ENCODE measurements at regions not wholly inside any gene's neighbourhood (a gene's known extent, or its start where the extent isn't known, plus 50 kb on each side); places are given as distances from the start of the nearest gene placed in this dataset.
A peak's percentile ranks its signal among the peaks of the same experiment; 100 is the strongest.
"Not testable (repeated sequence)": the region's sequence is repeated elsewhere in the genome, so short reads cannot be mapped to it uniquely, and the experiment has no call there.

GRCh38 chr7:46932676-46933424 lies 649.1 kb downstream of the TNS3 start:
- peak; percentile 97 for DNase-seq (ENCODE audit: low read depth)
- H3K27me3 ChIP-seq (replicated peaks; ENCODE audit: control insufficient read depth, insufficient read depth, low read length) = no peaks in the 10 kb centered on the region
- peak overlapping the region; percentile 82 for H3K9ac ChIP-seq (ENCODE audit: low read length)
- no peaks in the 10 kb centered on the region for H3K36me3 ChIP-seq (ENCODE audit: control insufficient read depth, insufficient read depth, low read length, severe bottlenecking)
- no peaks in the 10 kb centered on the region for H3K9me3 ChIP-seq (ENCODE audit: control insufficient read depth, low read length)
- H3K4me1 ChIP-seq (ENCODE audit: control insufficient read depth, insufficient read depth, low read length) = peaks cover 41% of the 10 kb centered on the region
- H3K4me3 ChIP-seq (ENCODE audit: low read length) = peak overlapping the region; percentile 55

- no peak for DNase-seq (ENCODE audit: low read depth)
- H3K9me3 ChIP-seq (ENCODE audit: control insufficient read depth, low read length) = no peaks in the 10 kb centered on the region
- no peaks in the 10 kb centered on the region for H3K27me3 ChIP-seq (replicated peaks; ENCODE audit: control insufficient read depth, insufficient read depth, low read length)
- H3K9ac ChIP-seq (ENCODE audit: low read length) = peak overlapping the region; percentile 82
- H3K36me3 ChIP-seq (ENCODE audit: control insufficient read depth, insufficient read depth, low read length, severe bottlenecking) = no peaks in the 10 kb centered on the region
- peaks cover 41% of the 10 kb centered on the region for H3K4me1 ChIP-seq (ENCODE audit: control insufficient read depth, insufficient read depth, low read length)
- H3K4me3 ChIP-seq (ENCODE audit: low read length) = no peak overlapping the region
Observed at GRCh38 chr7:46932306-46932675, 649.6 kb downstream of the TNS3 start.

- Histone ChIP-seq H3K36me3 (ENCODE audit: control insufficient read depth, insufficient read depth, low read length, severe bottlenecking) (no peaks in the 10 kb centered on the region), H3K9ac (ENCODE audit: low read length) (no peak overlapping the region), H3K9me3 (ENCODE audit: control insufficient read depth, low read length) (no peaks in the 10 kb centered on the region), H3K4me1 (ENCODE audit: control insufficient read depth, insufficient read depth, low read length) (peaks cover 41% of the 10 kb centered on the region), H3K4me3 (ENCODE audit: low read length) (no peak overlapping the region), H3K27me3 (replicated peaks; ENCODE audit: control insufficient read depth, insufficient read depth, low read length) (no peaks in the 10 kb centered on the region)
- DNase-seq (ENCODE audit: low read depth) = peak; percentile 95
Observed at GRCh38 chr7:46930366-46930765, 651.5 kb downstream of the TNS3 start.

- Histone ChIP-seq H3K9me3 (ENCODE audit: control insufficient read depth, low read length) (no peaks in the 10 kb centered on the region), H3K4me3 (ENCODE audit: low read length) (no peak overlapping the region), H3K9ac (ENCODE audit: low read length) (no peak overlapping the region), H3K36me3 (ENCODE audit: control insufficient read depth, insufficient read depth, low read length, severe bottlenecking) (no peaks in the 10 kb centered on the region), H3K4me1 (ENCODE audit: control insufficient read depth, insufficient read depth, low read length) (peaks cover 37% of the 10 kb centered on the region), H3K27me3 (replicated peaks; ENCODE audit: control insufficient read depth, insufficient read depth, low read length) (no peaks in the 10 kb centered on the region)
- peak; percentile 29 for DNase-seq (ENCODE audit: low read depth)
Observed at GRCh38 chr7:46929359-46929758, 652.6 kb downstream of the TNS3 start.

GRCh38 chr7:46928719-46929118 lies 653.2 kb downstream of the TNS3 start:
- Histone ChIP-seq H3K27me3 (replicated peaks; ENCODE audit: control insufficient read depth, insufficient read depth, low read length) (no peaks in the 10 kb centered on the region), H3K4me1 (ENCODE audit: control insufficient read depth, insufficient read depth, low read length) (peaks cover 31% of the 10 kb centered on the region), H3K4me3 (ENCODE audit: low read length) (no peak overlapping the region), H3K9ac (ENCODE audit: low read length) (no peak overlapping the region), H3K36me3 (ENCODE audit: control insufficient read depth, insufficient read depth, low read length, severe bottlenecking) (no peaks in the 10 kb centered on the region), H3K9me3 (ENCODE audit: control insufficient read depth, low read length) (no peaks in the 10 kb centered on the region)
- no peak for DNase-seq (ENCODE audit: low read depth)

GRCh38 chr7:46927131-46927810 lies 654.6 kb downstream of the TNS3 start:
- H3K4me3 ChIP-seq (ENCODE audit: low read length) = no peak overlapping the region
- H3K27me3 ChIP-seq (replicated peaks; ENCODE audit: control insufficient read depth, insufficient read depth, low read length) = no peaks in the 10 kb centered on the region
- no peak for DNase-seq (ENCODE audit: low read depth)
- no peak overlapping the region for H3K9ac ChIP-seq (ENCODE audit: low read length)
- no peaks in the 10 kb centered on the region for H3K36me3 ChIP-seq (ENCODE audit: control insufficient read depth, insufficient read depth, low read length, severe bottlenecking)
- peaks cover 18% of the 10 kb centered on the region for H3K4me1 ChIP-seq (ENCODE audit: control insufficient read depth, insufficient read depth, low read length)
- H3K9me3 ChIP-seq (ENCODE audit: control insufficient read depth, low read length) = no peaks in the 10 kb centered on the region

- H3K4me1 ChIP-seq (ENCODE audit: control insufficient read depth, insufficient read depth, low read length) = no peaks in the 10 kb centered on the region
- peak; percentile 43 for DNase-seq (ENCODE audit: low read depth)
Observed at GRCh38 chr7:46916581-46916980, 665.3 kb downstream of the TNS3 start.

GRCh38 chr7:46912692-46913091 lies 669.2 kb downstream of the TNS3 start:
- no peak overlapping the region for H3K9ac ChIP-seq (ENCODE audit: low read length)
- DNase-seq (ENCODE audit: low read depth) = no peak

More at GRCh38 chr7:46916581-46916980, 665.3 kb downstream of the TNS3 start:
- H3K9ac ChIP-seq (ENCODE audit: low read length) = no peak overlapping the region
- no peaks in the 10 kb centered on the region for H3K9me3 ChIP-seq (ENCODE audit: control insufficient read depth, low read length)
- no peaks in the 10 kb centered on the region for H3K27me3 ChIP-seq (replicated peaks; ENCODE audit: control insufficient read depth, insufficient read depth, low read length)
- H3K4me3 ChIP-seq (ENCODE audit: low read length) = no peak overlapping the region
- H3K36me3 ChIP-seq (ENCODE audit: control insufficient read depth, insufficient read depth, low read length, severe bottlenecking) = no peaks in the 10 kb centered on the region

GRCh38 chr7:46909601-46910051 lies 672.3 kb downstream of the TNS3 start:
- Histone ChIP-seq H3K27me3 (replicated peaks; ENCODE audit: control insufficient read depth, insufficient read depth, low read length) (no peaks in the 10 kb centered on the region), H3K36me3 (ENCODE audit: control insufficient read depth, insufficient read depth, low read length, severe bottlenecking) (no peaks in the 10 kb centered on the region)
- peak; percentile 83 for DNase-seq (ENCODE audit: low read depth)

More at GRCh38 chr7:46912692-46913091, 669.2 kb downstream of the TNS3 start:
- H3K4me1 ChIP-seq (ENCODE audit: control insufficient read depth, insufficient read depth, low read length) = peaks cover 22% of the 10 kb centered on the region
- H3K36me3 ChIP-seq (ENCODE audit: control insufficient read depth, insufficient read depth, low read length, severe bottlenecking) = no peaks in the 10 kb centered on the region
- H3K27me3 ChIP-seq (replicated peaks; ENCODE audit: control insufficient read depth, insufficient read depth, low read length) = no peaks in the 10 kb centered on the region
- H3K4me3 ChIP-seq (ENCODE audit: low read length) = no peak overlapping the region
- no peaks in the 10 kb centered on the region for H3K9me3 ChIP-seq (ENCODE audit: control insufficient read depth, low read length)

GRCh38 chr7:46908770-46909169 lies 673.1 kb downstream of the TNS3 start:
- Histone ChIP-seq H3K36me3 (ENCODE audit: control insufficient read depth, insufficient read depth, low read length, severe bottlenecking) (no peaks in the 10 kb centered on the region), H3K9me3 (ENCODE audit: control insufficient read depth, low read length) (no peaks in the 10 kb centered on the region), H3K9ac (ENCODE audit: low read length) (peak overlapping the region; percentile 38), H3K4me3 (ENCODE audit: low read length) (peak overlapping the region; percentile 55), H3K4me1 (ENCODE audit: control insufficient read depth, insufficient read depth, low read length) (peaks cover 22% of the 10 kb centered on the region), H3K27me3 (replicated peaks; ENCODE audit: control insufficient read depth, insufficient read depth, low read length) (no peaks in the 10 kb centered on the region)
- peak; percentile 81 for DNase-seq (ENCODE audit: low read depth)

More at GRCh38 chr7:46909601-46910051, 672.3 kb downstream of the TNS3 start:
- no peaks in the 10 kb centered on the region for H3K9me3 ChIP-seq (ENCODE audit: control insufficient read depth, low read length)
- H3K9ac ChIP-seq (ENCODE audit: low read length) = peak overlapping the region; percentile 38
- peak overlapping the region; percentile 55 for H3K4me3 ChIP-seq (ENCODE audit: low read length)
- H3K4me1 ChIP-seq (ENCODE audit: control insufficient read depth, insufficient read depth, low read length) = peaks cover 22% of the 10 kb centered on the region

GRCh38 chr7:46904523-46904922 lies 677.4 kb downstream of the TNS3 start:
- H3K4me1 ChIP-seq (ENCODE audit: control insufficient read depth, insufficient read depth, low read length) = peaks cover 13% of the 10 kb centered on the region
- not testable (repeated sequence) for H3K36me3 ChIP-seq (ENCODE audit: control insufficient read depth, insufficient read depth, low read length, severe bottlenecking); H3K4me3 ChIP-seq (ENCODE audit: low read length); DNase-seq (ENCODE audit: low read depth); H3K9ac ChIP-seq (ENCODE audit: low read length); H3K9me3 ChIP-seq (ENCODE audit: control insufficient read depth, low read length); H3K27me3 ChIP-seq (replicated peaks; ENCODE audit: control insufficient read depth, insufficient read depth, low read length)
